Endothelial cell of umbilical vein (primary cell): ENCODE measurements at regions not wholly inside any gene's neighbourhood (a gene's known extent, or its start where the extent isn't known, plus 50 kb on each side); places are given as distances from the start of the nearest gene placed in this dataset.

Experiments used
- BruUV-seq: library from RNA; stranded (reverse); fragments of 400-500 nt; replicated peaks from 2 replicates; lab custom pipeline; 2021; lab: Mats Ljungman, UMichigan
- CTCF ChIA-PET: fragments of 300-600, 350-600 bp; sonication (Branson Sonifier 250); formaldehyde crosslinking; loops from one replicate; lab custom pipeline; 2021; ENCODE audit warnings: antibody characterized with exemption, inconsistent platforms; lab: Charles Lee
- POLR2A ChIA-PET: fragments of 300-600, 350-600 bp; sonication (Branson Sonifier 250); formaldehyde crosslinking; loops from one replicate; lab custom pipeline; 2021; ENCODE audit warnings: antibody characterized with exemption, inconsistent platforms; lab: Charles Lee
- DNase-seq: peaks from one replicate; pipeline ENCODE4 v3.0.0-alpha.2; 2011; ENCODE audit warnings: low read depth, low spot score
- FAIRE-seq: peaks from 2 replicates; lab custom pipeline; 2011; peaks lifted over from hg19 to GRCh38; lab: Jason Lieb, UNC
- H2AFZ ChIP-seq: 2 replicates; pipeline ENCODE4 v1.6.0; 2012; ENCODE audit warnings: low read depth, low read length, control low read depth, inconsistent platforms
- H3K27ac ChIP-seq: 2 replicates; pipeline ENCODE4 v1.5.1; 2011; ENCODE audit warnings: low read depth, mild to moderate bottlenecking, control low read depth, low read length, moderate library complexity; ENCODE audit not compliant: insufficient read depth
- H3K27me3 ChIP-seq, 2 experiments: 2 replicates each; pipeline versions ENCODE4 v1.6.0 to v1.6.1; 2011; ENCODE audit warnings: low read length in 2 of 2, mixed read lengths in 1 of 2; ENCODE audit not compliant: control insufficient read depth in 2 of 2, insufficient read depth in 2 of 2
- H3K36me3 ChIP-seq, 2 experiments: 2 replicates in 1 of 2; 3 replicates in 1 of 2; pipeline ENCODE4 v1.5.1; 2011; ENCODE audit warnings: low read length in 2 of 2, mild to moderate bottlenecking in 1 of 2, moderate library complexity in 1 of 2; ENCODE audit not compliant: control insufficient read depth in 2 of 2, insufficient read depth in 2 of 2; ENCODE audit errors: extremely low read depth in 1 of 2
- H3K4me1 ChIP-seq: 3 replicates; pipeline ENCODE4 v1.5.1; 2011; ENCODE audit warnings: mild to moderate bottlenecking, low read length; ENCODE audit not compliant: control insufficient read depth, insufficient read depth; ENCODE audit errors: extremely low read depth
- H3K4me2 ChIP-seq: 2 replicates; pipeline ENCODE4 v1.6.1; 2011; ENCODE audit warnings: low read length, control low read depth, mixed read lengths; ENCODE audit not compliant: insufficient read depth
- H3K4me3 ChIP-seq, 3 experiments: fragments of 200-600 bp in 1 of 3; sonication (generic), shearing (Covaris generic) in 1 of 3; replicated peaks in 1 of 3; 2 replicates each; pipeline ENCODE4 v1.5.1; 2011 to 2016; ENCODE audit warnings: control low read depth in 3 of 3, low read length in 3 of 3, mild to moderate bottlenecking in 2 of 3, inconsistent platforms in 1 of 3, low read depth in 1 of 3, moderate library complexity in 1 of 3; ENCODE audit not compliant: insufficient read depth in 1 of 3
- H3K79me2 ChIP-seq: 2 replicates; pipeline ENCODE4 v1.6.0; 2012; ENCODE audit warnings: low read length, inconsistent platforms; ENCODE audit not compliant: control insufficient read depth, insufficient read depth
- H3K9ac ChIP-seq: replicated peaks from 2 replicates; pipeline ENCODE3; 2011; ENCODE audit warnings: low read length, control low read depth; ENCODE audit not compliant: insufficient read depth; ENCODE audit errors: extremely low read depth
- H3K9me1 ChIP-seq: replicated peaks from 3 replicates; pipeline ENCODE4 v1.6.0; 2011; ENCODE audit warnings: mild to moderate bottlenecking, low read length; ENCODE audit not compliant: control insufficient read depth, insufficient read depth; ENCODE audit errors: extremely low read depth
- H3K9me3 ChIP-seq: replicated peaks from 2 replicates; pipeline ENCODE4 v1.5.1; 2012; ENCODE audit warnings: low read length, inconsistent platforms; ENCODE audit not compliant: control insufficient read depth, insufficient read depth
- H4K20me1 ChIP-seq: replicated peaks from 2 replicates; pipeline ENCODE3; 2011; ENCODE audit warnings: mild to moderate bottlenecking, low read length; ENCODE audit not compliant: control insufficient read depth, insufficient read depth; ENCODE audit errors: extremely low read depth
- EZH2 ChIP-seq: IDR thresholded peaks from 2 replicates; pipeline ENCODE4 v1.6.1; 2012; ENCODE audit warnings: borderline replicate concordance, low read depth, mild to moderate bottlenecking, moderate library complexity, low read length, inconsistent platforms; ENCODE audit not compliant: severe bottlenecking
- FOS ChIP-seq: IDR thresholded peaks from 2 replicates; pipeline ENCODE4 v1.6.1; 2011; ENCODE audit warnings: mild to moderate bottlenecking, low read length, moderate library complexity, borderline replicate concordance; ENCODE audit not compliant: insufficient read depth
- GATA2 ChIP-seq: IDR thresholded peaks from 2 replicates; pipeline ENCODE4 v1.7.0; 2011; ENCODE audit warnings: low read depth, mild to moderate bottlenecking, moderate library complexity, mixed read lengths, low read length; ENCODE audit not compliant: insufficient read length, insufficient read depth
- JUN ChIP-seq: IDR thresholded peaks from 2 replicates; pipeline ENCODE4 v1.6.1; 2011; ENCODE audit warnings: borderline replicate concordance, low read depth; ENCODE audit not compliant: insufficient read length, insufficient read depth
- MYC ChIP-seq: IDR thresholded peaks from one replicate; pipeline ENCODE4 v1.6.1; 2011; ENCODE audit warnings: mild to moderate bottlenecking, low read depth, low read length
- POLR2A ChIP-seq: IDR thresholded peaks from 2 replicates; pipeline ENCODE4 v1.6.1; 2012; ENCODE audit warnings: low read depth, mild to moderate bottlenecking, control low read depth, low read length
- POLR2AphosphoS5 ChIP-seq: IDR thresholded peaks from 2 replicates; pipeline ENCODE4 v1.6.1; 2012; ENCODE audit warnings: low read depth, mild to moderate bottlenecking, control low read depth, low read length, moderate library complexity; ENCODE audit not compliant: insufficient read depth
- dilution Hi-C: fragments of 300-500 bp; cut with MboI; formaldehyde crosslinking; loops from one replicate; pipeline ENCODE4 v1.15.0; 2019; ENCODE audit warnings: low sequenced_read_pairs; ENCODE audit not compliant: extremely low pct_ligation_motif_present
- intact Hi-C: fragments of 100-400 bp; cut with micrococcal nuclease; formaldehyde crosslinking; loops from one replicate; pipeline ENCODE4 v1.10.0; 2022
- TF ChIP-seq, protein P1 (sequence below), 2 donors: IDR thresholded peaks; 1 replicate in 1 of 2; 2 replicates in 1 of 2; pipeline ENCODE4 v1.5.1; 2011; ENCODE audit warnings: low read length in 2 of 2, mild to moderate bottlenecking in 2 of 2, moderate library complexity in 2 of 2, control low read depth in 1 of 2, inconsistent platforms in 1 of 2, low read depth in 1 of 2; ENCODE audit not compliant: insufficient read depth in 1 of 2; ENCODE audit errors: extremely low read depth in 1 of 2
- TF ChIP-seq, protein P2 (sequence below): IDR thresholded peaks from 2 replicates; pipeline ENCODE4 v1.6.1; 2011; ENCODE audit not compliant: insufficient read depth, insufficient read length

DNA sequence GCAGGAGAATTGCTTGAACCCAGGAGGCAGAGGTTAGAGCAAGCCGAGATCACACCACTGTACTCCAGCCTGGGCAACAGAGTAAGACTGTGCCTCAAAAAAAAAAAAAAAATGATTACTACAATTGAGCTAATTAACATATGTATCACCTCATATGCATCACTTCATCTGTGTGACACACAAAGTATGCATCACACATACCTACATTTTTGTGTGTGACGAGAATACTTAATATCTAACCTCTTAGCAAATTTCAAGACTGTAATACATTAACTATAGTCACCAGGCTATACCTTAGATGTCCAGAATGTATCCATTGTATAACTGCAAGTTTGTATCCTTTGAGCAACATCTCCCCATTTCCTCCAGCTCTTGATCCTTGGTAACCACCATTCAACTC lies 214.2 kb upstream of the MON1B start:
- dilution Hi-C loops, result no loop called here
- intact Hi-C loops, result no loop called here
- FAIRE-seq (no peak), DNase-seq (no peak)
- H3K27me3 ChIP-seq, result no peaks in the 10 kb centered on the region
- no peak overlapping the region for H3K27ac ChIP-seq
- no peaks in the 10 kb centered on the region for H3K4me1 ChIP-seq
- H2AFZ ChIP-seq, result no peak overlapping the region
- CTCF ChIA-PET, result no interaction called here
- no peak overlapping the region for H3K9ac ChIP-seq
- no peak overlapping the region for H3K4me2 ChIP-seq
- H3K36me3 ChIP-seq, result no peaks in the 10 kb centered on the region
- H4K20me1 ChIP-seq, result no peaks in the 10 kb centered on the region
- H3K4me3 ChIP-seq, result no peak overlapping the region
- POLR2A ChIA-PET, result no interaction called here
- no peaks in the 10 kb centered on the region for H3K9me1 ChIP-seq
- TF ChIP-seq GATA2, result no peak
- TF ChIP-seq, protein P1, sequence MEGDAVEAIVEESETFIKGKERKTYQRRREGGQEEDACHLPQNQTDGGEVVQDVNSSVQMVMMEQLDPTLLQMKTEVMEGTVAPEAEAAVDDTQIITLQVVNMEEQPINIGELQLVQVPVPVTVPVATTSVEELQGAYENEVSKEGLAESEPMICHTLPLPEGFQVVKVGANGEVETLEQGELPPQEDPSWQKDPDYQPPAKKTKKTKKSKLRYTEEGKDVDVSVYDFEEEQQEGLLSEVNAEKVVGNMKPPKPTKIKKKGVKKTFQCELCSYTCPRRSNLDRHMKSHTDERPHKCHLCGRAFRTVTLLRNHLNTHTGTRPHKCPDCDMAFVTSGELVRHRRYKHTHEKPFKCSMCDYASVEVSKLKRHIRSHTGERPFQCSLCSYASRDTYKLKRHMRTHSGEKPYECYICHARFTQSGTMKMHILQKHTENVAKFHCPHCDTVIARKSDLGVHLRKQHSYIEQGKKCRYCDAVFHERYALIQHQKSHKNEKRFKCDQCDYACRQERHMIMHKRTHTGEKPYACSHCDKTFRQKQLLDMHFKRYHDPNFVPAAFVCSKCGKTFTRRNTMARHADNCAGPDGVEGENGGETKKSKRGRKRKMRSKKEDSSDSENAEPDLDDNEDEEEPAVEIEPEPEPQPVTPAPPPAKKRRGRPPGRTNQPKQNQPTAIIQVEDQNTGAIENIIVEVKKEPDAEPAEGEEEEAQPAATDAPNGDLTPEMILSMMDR (IDR thresholded peaks at IDR 0.05; ENCODE audit: extremely low read depth in 1 of 2, insufficient read depth in 1 of 2, low read depth in 1 of 2, low read length in 2 of 2), result no peak
- TF ChIP-seq JUN, result no peak
- TF ChIP-seq EZH2, result no peak
- no peak for TF ChIP-seq MYC
- no peak for TF ChIP-seq POLR2A
- TF ChIP-seq, protein P2, sequence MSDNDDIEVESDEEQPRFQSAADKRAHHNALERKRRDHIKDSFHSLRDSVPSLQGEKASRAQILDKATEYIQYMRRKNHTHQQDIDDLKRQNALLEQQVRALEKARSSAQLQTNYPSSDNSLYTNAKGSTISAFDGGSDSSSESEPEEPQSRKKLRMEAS, result no peak
- no peak for TF ChIP-seq POLR2AphosphoS5
- no peak for TF ChIP-seq FOS
- no peaks in the 10 kb centered on the region for H3K79me2 ChIP-seq
- no TSS peak for BruUV-seq
- no peaks in the 10 kb centered on the region for H3K9me3 ChIP-seq
